ENCODE measurements at regions not wholly inside any gene's neighbourhood (a gene's known extent, or its start where the extent isn't known, plus 50 kb on each side); places are given as distances from the start of the nearest gene placed in this dataset.

DNA sequence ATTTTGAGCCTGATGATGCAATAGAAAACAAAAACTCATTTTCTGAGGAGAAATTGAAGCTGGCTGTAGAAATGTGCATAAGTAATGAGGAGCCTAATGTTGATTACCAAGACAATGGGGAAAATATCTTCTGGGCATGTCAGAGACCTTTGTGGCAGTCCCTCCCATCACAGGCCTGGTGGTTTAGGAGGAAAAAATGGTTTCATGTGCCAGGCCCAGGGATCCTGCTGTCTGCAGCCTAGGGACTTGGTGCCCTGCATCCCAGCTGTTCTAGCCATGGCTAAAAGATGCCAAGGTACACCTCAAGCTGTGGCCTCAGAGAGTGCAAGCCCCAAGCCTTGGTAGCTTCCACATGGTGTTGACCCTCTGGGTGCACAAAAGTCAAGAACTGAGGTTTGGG lies 128.7 kb upstream of the ARHGEF9 start:
- no peak overlapping the region for H3K4me3 ChIP-seq (ENCODE audit: low read length)
- H3K27me3 ChIP-seq (ENCODE audit: control insufficient read depth, insufficient read depth, low read length), result no peaks in the 10 kb centered on the region
- no peaks in the 10 kb centered on the region for H3K36me3 ChIP-seq (ENCODE audit: control insufficient read depth, insufficient read depth, low read length)
- no peak for DNase-seq
- H3K4me1 ChIP-seq (ENCODE audit: control insufficient read depth, insufficient read depth, low read length), result no peaks in the 10 kb centered on the region
- H3K9me3 ChIP-seq (replicated peaks; ENCODE audit: control insufficient read depth, low read depth, low read length), result peaks cover 15% of the 10 kb centered on the region
- H3K27ac ChIP-seq (ENCODE audit: low read length), result no peak overlapping the region

DNA sequence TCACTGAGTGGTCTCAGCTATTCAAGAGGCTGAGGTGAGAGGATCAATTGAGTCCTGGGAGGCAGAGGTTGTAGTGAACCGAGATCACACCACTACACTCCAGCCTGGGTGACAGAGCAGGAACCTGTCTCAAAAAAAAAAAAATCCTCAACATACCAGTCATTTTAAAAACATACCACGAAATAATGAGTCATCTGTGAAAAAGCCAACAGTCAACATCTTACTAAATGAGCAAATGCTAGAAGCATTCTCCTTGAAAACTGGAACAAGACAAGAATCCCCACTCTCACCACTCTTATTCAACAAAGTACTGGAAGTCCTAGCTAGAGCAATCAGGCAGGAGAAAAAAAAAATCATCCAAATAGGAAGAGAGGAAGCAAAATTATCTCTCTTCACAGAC lies 104.0 kb upstream of the ARHGEF9 start:
- Histone ChIP-seq H3K36me3 (ENCODE audit: control insufficient read depth, insufficient read depth, low read length) (no peaks in the 10 kb centered on the region), H3K4me3 (ENCODE audit: low read length) (no peak overlapping the region), H3K9me3 (replicated peaks; ENCODE audit: control insufficient read depth, low read depth, low read length) (peaks cover 10% of the 10 kb centered on the region), H3K27ac (ENCODE audit: low read length) (no peak overlapping the region), H3K27me3 (ENCODE audit: control insufficient read depth, insufficient read depth, low read length) (no peaks in the 10 kb centered on the region), H3K4me1 (ENCODE audit: control insufficient read depth, insufficient read depth, low read length) (no peaks in the 10 kb centered on the region)
- DNase-seq, result no peak
- no CpG with 5 or more reads among the region's 2 CpGs for WGBS (ENCODE audit: insufficient coverage)

DNA sequence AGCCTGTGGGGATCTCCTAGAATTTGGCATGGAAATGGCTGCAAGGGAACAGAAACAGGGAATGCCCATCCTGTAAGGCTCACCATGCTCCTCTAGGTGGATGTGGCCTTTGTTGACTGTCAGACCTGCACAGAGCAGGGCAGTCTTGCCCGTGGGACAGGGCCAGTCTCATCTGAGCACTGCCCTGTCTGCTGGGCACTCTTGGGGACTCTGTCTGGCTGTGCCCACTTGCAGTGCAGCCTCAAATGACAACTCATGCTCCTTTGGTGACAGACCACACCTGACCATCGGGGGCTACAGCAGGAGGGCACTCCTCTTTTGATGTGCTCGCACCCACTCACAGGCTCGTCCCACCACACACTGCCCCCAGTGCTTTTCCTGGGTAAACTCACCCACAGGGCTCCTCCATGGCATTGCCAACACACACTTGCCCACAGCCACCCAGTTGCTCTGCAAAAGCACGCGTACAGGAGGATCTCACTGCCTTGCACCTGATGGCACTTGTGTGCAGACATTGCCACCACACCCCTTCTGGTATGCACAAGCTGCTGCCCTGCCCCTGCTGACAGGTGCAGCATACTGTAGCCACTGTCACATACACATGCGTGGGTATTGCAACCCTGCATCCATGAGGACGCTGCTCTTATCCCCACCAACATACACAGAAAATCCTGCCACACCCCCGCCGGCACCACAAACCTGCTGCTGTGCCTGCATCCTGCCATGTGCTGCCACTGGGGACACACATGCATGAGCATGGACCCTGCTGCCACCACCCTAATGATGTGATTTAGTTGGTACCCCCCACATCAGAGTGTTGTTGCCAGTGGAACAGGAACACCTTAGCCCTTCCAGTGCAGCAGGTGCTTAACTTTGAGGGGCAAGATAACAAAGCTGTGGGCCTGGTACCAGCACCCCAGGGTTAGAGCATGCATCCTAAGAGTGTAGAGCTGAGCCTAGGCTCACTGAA lies 100.1 kb upstream of the ARHGEF9 start:
- Histone ChIP-seq H3K4me1 (ENCODE audit: control insufficient read depth, insufficient read depth, low read length) (no peaks in the 10 kb centered on the region), H3K27me3 (ENCODE audit: control insufficient read depth, insufficient read depth, low read length) (no peaks in the 10 kb centered on the region), H3K27ac (ENCODE audit: low read length) (no peak overlapping the region), H3K4me3 (ENCODE audit: low read length) (no peak overlapping the region), H3K36me3 (ENCODE audit: control insufficient read depth, insufficient read depth, low read length) (no peaks in the 10 kb centered on the region), H3K9me3 (replicated peaks; ENCODE audit: control insufficient read depth, low read depth, low read length) (peaks cover 7% of the 10 kb centered on the region)
- 77% methylated on average over 9 of the region's 10 CpGs for WGBS (ENCODE audit: insufficient coverage)
- no peak for DNase-seq

DNA sequence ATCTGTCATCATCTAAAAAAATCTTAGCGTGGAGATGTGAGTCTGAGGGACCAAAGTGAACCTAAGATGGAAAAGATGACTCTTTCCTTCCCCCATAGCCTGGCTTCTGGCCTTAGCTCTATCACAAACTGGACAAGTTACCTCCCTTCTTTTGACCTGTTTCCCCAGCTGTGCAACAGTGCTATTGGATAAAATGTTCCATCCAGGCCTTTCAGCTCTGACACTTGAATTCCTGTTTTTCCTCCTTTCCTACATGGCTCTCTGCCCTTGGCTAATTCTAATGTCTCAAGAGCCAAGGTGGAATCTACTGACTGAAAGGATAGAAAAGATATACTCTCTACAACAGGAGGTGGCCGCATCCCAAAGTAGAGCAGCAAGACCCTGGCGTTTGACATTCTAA lies 84.5 kb upstream of the ARHGEF9 start:
- DNase-seq, result peak; percentile 68
- Histone ChIP-seq H3K27me3 (ENCODE audit: control insufficient read depth, insufficient read depth, low read length) (no peaks in the 10 kb centered on the region), H3K36me3 (ENCODE audit: control insufficient read depth, insufficient read depth, low read length) (no peaks in the 10 kb centered on the region), H3K4me3 (ENCODE audit: low read length) (no peak overlapping the region), H3K9me3 (replicated peaks; ENCODE audit: control insufficient read depth, low read depth, low read length) (peaks cover 10% of the 10 kb centered on the region), H3K27ac (ENCODE audit: low read length) (no peak overlapping the region), H3K4me1 (ENCODE audit: control insufficient read depth, insufficient read depth, low read length) (no peaks in the 10 kb centered on the region)
- no CpG with 5 or more reads among the region's 3 CpGs for WGBS (ENCODE audit: insufficient coverage)

DNA sequence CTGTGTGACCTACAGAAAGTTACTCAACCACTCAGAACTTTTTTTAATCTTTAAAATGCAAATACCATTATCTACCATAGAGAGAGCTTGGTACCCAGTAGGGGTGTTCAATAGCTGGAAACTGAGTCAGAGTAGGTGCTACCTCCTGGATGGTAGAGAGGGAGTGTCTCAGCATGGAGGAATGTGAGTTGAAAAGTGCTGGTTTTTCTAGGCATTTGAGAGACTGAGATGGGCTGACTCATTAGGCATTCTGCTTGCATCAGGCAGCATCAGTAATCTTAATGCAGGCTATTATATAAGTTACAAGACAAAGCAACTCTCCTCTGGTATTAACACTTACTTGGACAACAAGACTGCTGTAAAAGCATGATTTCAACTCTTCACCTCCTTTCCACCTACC lies 70.9 kb upstream of the ARHGEF9 start:
- no peak overlapping the region for H3K4me3 ChIP-seq (ENCODE audit: low read length)
- no peaks in the 10 kb centered on the region for H3K27me3 ChIP-seq (ENCODE audit: control insufficient read depth, insufficient read depth, low read length)
- H3K36me3 ChIP-seq (ENCODE audit: control insufficient read depth, insufficient read depth, low read length), result no peaks in the 10 kb centered on the region
- no peak overlapping the region for H3K27ac ChIP-seq (ENCODE audit: low read length)
- H3K9me3 ChIP-seq (replicated peaks; ENCODE audit: control insufficient read depth, low read depth, low read length), result peaks cover 2% of the 10 kb centered on the region
- no peak for DNase-seq
- no peaks in the 10 kb centered on the region for H3K4me1 ChIP-seq (ENCODE audit: control insufficient read depth, insufficient read depth, low read length)

DNA sequence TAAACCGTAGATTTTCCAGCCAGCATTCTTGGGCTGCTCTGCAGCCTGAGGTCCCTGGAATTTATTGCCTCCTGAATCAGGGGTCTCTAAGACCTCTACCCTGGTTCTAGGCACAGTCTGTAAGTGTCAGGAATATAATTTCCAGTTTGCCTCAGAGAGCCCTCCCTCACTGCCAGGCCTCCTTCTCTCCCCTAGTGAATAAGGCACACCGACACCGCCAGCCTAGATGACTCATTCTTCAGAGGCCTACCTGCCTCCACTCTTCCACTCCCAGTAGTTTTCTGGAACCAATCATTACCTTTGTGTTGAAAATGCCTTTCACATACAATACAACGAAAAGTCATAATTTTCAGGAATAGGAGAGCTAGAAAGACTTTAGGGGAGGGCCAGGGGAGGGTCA lies 50.3 kb upstream of the ARHGEF9 start:
- no peak overlapping the region for H3K27ac ChIP-seq (ENCODE audit: low read length)
- H3K4me3 ChIP-seq (ENCODE audit: low read length), result no peak overlapping the region
- H3K9me3 ChIP-seq (replicated peaks; ENCODE audit: control insufficient read depth, low read depth, low read length), result peaks cover 9% of the 10 kb centered on the region
- H3K27me3 ChIP-seq (ENCODE audit: control insufficient read depth, insufficient read depth, low read length), result no peaks in the 10 kb centered on the region
- no peaks in the 10 kb centered on the region for H3K4me1 ChIP-seq (ENCODE audit: control insufficient read depth, insufficient read depth, low read length)
- no peaks in the 10 kb centered on the region for H3K36me3 ChIP-seq (ENCODE audit: control insufficient read depth, insufficient read depth, low read length)
- DNase-seq, result no peak
- WGBS (ENCODE audit: insufficient coverage), result 83% methylated on average over 2 of the region's 4 CpGs
